Breast epithelium (tissue), 3 donors: ENCODE measurements at regions not wholly inside any gene's neighbourhood (a gene's known extent, or its start where the extent isn't known, plus 50 kb on each side); places are given as distances from the start of the nearest gene placed in this dataset.

Experiments
- POLR2A ChIP-seq: fragments of 450-650 bp; IDR thresholded peaks from one replicate; pipeline ENCODE4 v1.6.1; 2016; ENCODE audit warnings: antibody characterized with exemption, mild to moderate bottlenecking, moderate library complexity
- POLR2AphosphoS5 ChIP-seq, 3 donors: sonication (generic); formaldehyde crosslinking; IDR thresholded peaks; one replicate each; pipeline ENCODE4 v1.6.1; 2017; ENCODE audit warnings: antibody characterized with exemption in 3 of 3
- TF ChIP-seq, protein P1 (sequence below), 3 donors: fragments of 450-650 bp; IDR thresholded peaks; one replicate each; pipeline ENCODE4 v1.5.1; 2016 to 2017; ENCODE audit warnings: antibody characterized with exemption in 3 of 3, mild to moderate bottlenecking in 3 of 3, moderate library complexity in 3 of 3

DNA sequence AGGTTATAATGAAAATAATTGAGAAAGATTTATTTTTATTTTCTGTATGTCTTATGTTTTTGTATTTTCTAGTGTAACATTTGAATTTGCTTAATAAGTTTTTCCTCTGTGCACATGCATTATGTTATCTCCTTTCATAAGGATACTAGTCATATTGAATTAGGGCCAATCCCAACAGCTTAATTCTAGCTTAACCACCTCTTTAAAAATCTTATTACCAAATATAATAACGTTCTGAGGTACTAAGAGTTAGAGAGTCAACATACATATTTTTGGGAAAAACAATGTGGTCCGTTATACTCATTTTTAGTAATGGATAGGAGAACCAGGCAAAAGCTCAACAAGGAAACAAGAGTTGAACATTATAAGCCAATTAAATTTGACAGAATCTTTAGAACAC, 845.6 kb upstream of the SEL1L start:
- TF ChIP-seq POLR2A (no peak), POLR2AphosphoS5 (IDR thresholded peaks at IDR 0.05) (no peak)
- TF ChIP-seq, protein P1, sequence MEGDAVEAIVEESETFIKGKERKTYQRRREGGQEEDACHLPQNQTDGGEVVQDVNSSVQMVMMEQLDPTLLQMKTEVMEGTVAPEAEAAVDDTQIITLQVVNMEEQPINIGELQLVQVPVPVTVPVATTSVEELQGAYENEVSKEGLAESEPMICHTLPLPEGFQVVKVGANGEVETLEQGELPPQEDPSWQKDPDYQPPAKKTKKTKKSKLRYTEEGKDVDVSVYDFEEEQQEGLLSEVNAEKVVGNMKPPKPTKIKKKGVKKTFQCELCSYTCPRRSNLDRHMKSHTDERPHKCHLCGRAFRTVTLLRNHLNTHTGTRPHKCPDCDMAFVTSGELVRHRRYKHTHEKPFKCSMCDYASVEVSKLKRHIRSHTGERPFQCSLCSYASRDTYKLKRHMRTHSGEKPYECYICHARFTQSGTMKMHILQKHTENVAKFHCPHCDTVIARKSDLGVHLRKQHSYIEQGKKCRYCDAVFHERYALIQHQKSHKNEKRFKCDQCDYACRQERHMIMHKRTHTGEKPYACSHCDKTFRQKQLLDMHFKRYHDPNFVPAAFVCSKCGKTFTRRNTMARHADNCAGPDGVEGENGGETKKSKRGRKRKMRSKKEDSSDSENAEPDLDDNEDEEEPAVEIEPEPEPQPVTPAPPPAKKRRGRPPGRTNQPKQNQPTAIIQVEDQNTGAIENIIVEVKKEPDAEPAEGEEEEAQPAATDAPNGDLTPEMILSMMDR (IDR thresholded peaks at IDR 0.05), result no peak
